Activated CD4-positive, alpha-beta T cell treated with anti-CD3 and anti-CD28 coated beads for 36 hours (primary cell): ENCODE measurements at regions not wholly inside any gene's neighbourhood (a gene's known extent, or its start where the extent isn't known, plus 50 kb on each side); places are given as distances from the start of the nearest gene placed in this dataset.

Experiments
- ATAC-seq: fragments of 200-7000 bp; cut with Tn5 transposase; one replicate; pipeline ENCODE4 v1.10.0; 2021; ENCODE audit warnings: mild to moderate bottlenecking, moderate library complexity
- CTCF ChIA-PET: fragments of 350-600 bp; sonication (Branson Sonifier 250); formaldehyde crosslinking; loops from one replicate; lab custom pipeline; 2021; ENCODE audit warnings: antibody characterized with exemption; lab: Charles Lee
- POLR2A ChIA-PET: fragments of 350-600 bp; sonication (Branson Sonifier 250); formaldehyde crosslinking; loops from one replicate; lab custom pipeline; 2021; ENCODE audit warnings: antibody characterized with exemption, inconsistent platforms; lab: Charles Lee
- DNase-seq: peaks from one replicate; pipeline ENCODE4 v3.0.0-alpha.2; 2020
- H3K27ac Mint-ChIP-seq: one replicate; pipeline ENCODE4 v1.8.0; 2021; ENCODE audit warnings: mixed read lengths
- H3K27me3 Mint-ChIP-seq: one replicate; pipeline ENCODE4 v1.8.0; 2021; ENCODE audit warnings: mixed read lengths
- H3K36me3 Mint-ChIP-seq: one replicate; pipeline ENCODE4 v1.8.0; 2021; ENCODE audit warnings: low read depth, mixed read lengths
- H3K4me1 Mint-ChIP-seq: one replicate; pipeline ENCODE4 v1.8.0; 2021; ENCODE audit warnings: mixed read lengths
- H3K4me3 Mint-ChIP-seq: one replicate; pipeline ENCODE4 v1.8.0; 2021; ENCODE audit warnings: mild to moderate bottlenecking, moderate library complexity, mixed read lengths
- H3K9me3 Mint-ChIP-seq: one replicate; pipeline ENCODE4 v1.8.0; 2021; ENCODE audit warnings: low read depth, mixed read lengths
- intact Hi-C, 2 experiments: fragments of 100-400 bp; cut with DNase I in 1 of 2; cut with micrococcal nuclease in 1 of 2; formaldehyde crosslinking; loops; one replicate each; pipeline versions ENCODE4 v1.14.2 to v1.15.1; 2022 to 2024; cut with DNase I, micrococcal nuclease

DNA sequence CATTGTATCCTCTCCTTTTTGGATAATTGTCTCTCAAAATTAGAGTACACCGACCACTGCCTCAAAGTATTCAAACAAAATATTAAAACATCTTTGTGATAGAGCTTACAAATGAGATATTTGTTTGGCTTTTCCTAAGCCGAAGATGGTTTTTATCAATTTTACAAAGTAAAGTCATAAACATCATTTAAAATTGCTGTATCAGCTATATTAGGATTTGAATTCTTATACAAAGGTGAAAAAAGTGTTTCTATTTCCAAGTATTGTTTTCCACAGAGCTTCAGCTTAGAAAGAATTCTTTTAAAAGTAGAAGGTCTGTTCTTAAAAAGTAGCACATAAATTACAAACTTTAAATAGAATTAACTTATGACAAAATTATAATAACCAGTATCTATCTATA is 116.6 kb upstream of the IFNE start:
- no peak for DNase-seq
- Mint-ChIP-seq H3K27me3 (peaks cover 2% of the 10 kb centered on the region), H3K9me3 (no peaks in the 10 kb centered on the region), H3K4me3 (no peak overlapping the region), H3K27ac (no peak overlapping the region), H3K4me1 (no peaks in the 10 kb centered on the region), H3K36me3 (no peaks in the 10 kb centered on the region)
- intact Hi-C loops: no loop called here
- ChIA-PET CTCF (no interaction called here), POLR2A (no interaction called here)
- no peak for ATAC-seq

DNA sequence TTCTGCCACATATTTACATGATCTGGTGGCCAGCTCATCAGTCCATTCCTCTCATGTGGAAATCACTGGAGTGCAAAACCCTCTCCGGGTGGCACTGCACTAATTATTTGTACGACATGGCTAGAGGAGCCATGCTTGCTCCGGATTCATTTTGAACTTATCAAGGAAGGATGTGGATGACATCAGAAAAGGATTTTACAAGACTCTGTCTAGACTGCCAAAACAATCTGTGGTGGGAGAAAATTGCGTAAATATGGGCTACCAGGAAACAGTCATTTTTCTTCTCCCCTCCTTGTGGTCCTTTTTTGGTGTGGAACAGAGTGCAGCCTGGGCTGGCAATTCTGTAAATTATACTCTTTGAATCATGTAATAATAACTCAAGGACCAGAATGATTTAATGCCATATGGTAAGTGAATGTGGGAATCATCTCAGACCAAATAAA is 123.4 kb upstream of the IFNE start:
- H3K27me3 Mint-ChIP-seq: no peaks in the 10 kb centered on the region
- H3K4me1 Mint-ChIP-seq: peaks cover 17% of the 10 kb centered on the region
- H3K27ac Mint-ChIP-seq: no peak overlapping the region
- H3K9me3 Mint-ChIP-seq: no peaks in the 10 kb centered on the region
- H3K4me3 Mint-ChIP-seq: no peak overlapping the region
- no peak for DNase-seq
- POLR2A ChIA-PET: no interaction called here
- H3K36me3 Mint-ChIP-seq: no peaks in the 10 kb centered on the region
- ATAC-seq: no peak
- CTCF ChIA-PET: interaction anchor here (0.5 to 1.0 kb wide), 2 partner anchors 13 to 19 kb away, joined by 3 to 5 read pairs; no protein-coding TSS in a partner anchor
- intact Hi-C loops: no loop called here

DNA sequence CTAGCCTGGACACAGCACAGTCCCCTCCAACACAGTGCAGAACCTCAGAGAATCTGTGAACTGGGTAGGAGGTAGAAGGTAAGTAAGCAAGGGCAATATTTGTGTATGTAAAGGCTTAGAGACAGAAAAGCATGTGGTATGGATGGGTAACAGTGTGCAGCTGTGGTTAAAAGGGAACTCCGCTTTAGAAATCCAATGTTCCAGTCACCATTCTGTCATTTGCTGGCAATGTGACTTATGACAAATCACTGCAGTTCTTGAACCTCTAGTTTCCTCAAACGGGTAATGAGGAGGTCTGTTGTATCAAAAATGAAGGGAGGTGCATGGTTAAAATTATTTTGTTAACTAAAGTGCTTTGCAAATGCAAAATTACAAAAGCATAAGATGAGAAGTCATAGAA is 125.5 kb upstream of the IFNE start:
- Mint-ChIP-seq H3K27ac (no peak overlapping the region), H3K4me1 (peaks cover 36% of the 10 kb centered on the region), H3K4me3 (no peak overlapping the region), H3K9me3 (no peaks in the 10 kb centered on the region), H3K36me3 (no peaks in the 10 kb centered on the region), H3K27me3 (no peaks in the 10 kb centered on the region)
- no peak for DNase-seq
- ChIA-PET POLR2A (no interaction called here), CTCF (no interaction called here)
- no peak for ATAC-seq
- intact Hi-C loops: no loop called here

DNA sequence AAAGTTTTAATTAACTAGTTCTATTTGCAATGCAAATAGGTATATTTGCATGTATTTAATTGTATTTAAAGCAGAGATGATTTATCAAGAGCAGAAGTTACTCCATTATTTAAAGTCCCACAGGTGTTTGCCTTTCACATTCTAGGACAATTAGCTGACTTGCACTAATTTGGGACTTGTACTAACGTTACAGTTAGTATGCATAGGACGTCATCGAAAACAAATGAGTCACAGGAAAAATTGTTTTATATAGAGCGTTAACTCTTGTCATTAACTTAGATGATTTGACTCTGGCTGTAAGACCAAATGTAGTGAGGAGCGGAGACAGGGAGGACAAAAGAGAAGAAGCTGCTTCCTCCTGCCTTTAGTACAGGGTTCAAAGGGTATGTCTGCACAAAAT is 126.1 kb upstream of the IFNE start:
- Mint-ChIP-seq H3K4me3 (no peak overlapping the region), H3K9me3 (no peaks in the 10 kb centered on the region), H3K27ac (no peak overlapping the region), H3K36me3 (no peaks in the 10 kb centered on the region), H3K27me3 (no peaks in the 10 kb centered on the region), H3K4me1 (peaks cover 40% of the 10 kb centered on the region)
- no peak for DNase-seq
- no peak for ATAC-seq
- intact Hi-C loops: no loop called here
- POLR2A ChIA-PET: no interaction called here
- CTCF ChIA-PET: no interaction called here

DNA sequence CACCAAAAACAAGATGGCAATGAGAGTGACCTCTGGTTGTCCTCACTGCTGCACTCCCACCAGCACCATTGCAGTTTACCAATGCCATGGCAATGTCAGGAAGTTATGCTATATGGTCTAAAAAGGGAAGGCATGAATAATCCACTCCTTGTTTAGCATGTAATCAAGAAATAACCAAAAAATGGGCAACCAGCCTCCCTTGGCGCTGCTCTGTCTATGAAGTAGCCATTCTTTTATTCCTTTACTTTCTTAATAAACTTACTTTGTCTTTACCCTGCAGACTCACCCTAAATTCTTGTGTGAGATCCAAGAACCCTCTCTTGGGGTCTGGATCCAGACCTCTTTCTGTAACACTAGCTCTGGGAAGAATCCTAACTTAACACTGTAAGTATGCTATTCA is 127.4 kb upstream of the IFNE start:
- Mint-ChIP-seq H3K9me3 (no peaks in the 10 kb centered on the region), H3K27me3 (no peaks in the 10 kb centered on the region), H3K36me3 (no peaks in the 10 kb centered on the region), H3K27ac (no peak overlapping the region), H3K4me3 (no peak overlapping the region), H3K4me1 (peaks cover 42% of the 10 kb centered on the region)
- intact Hi-C loops: no loop called here
- CTCF ChIA-PET: no interaction called here
- no peak for DNase-seq
- POLR2A ChIA-PET: no interaction called here
- no peak for ATAC-seq

DNA sequence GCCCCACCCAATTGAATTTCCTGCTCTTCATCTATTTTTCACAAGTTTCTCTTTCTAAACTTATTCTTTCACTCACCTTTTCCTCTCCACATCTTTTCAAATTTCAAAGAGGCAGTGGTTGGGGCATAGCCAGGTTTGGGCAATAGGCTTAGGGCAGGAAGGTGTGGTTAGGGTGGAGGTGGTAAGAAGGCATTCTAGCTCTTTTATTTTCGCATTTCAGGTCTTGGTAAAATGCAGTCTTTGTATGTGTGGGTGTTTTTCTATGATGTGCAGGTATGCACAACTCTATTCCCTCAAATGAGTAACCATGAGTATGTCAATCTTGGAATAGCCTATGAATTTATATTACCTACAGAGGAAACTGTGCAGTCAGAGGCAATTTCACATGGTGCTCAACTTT is 129.8 kb upstream of the IFNE start:
- intact Hi-C loops: loop anchor here in 1 of 2 experiments (1.0 to 5.0 kb wide), 2 partner anchors 73 to 150 kb away; no protein-coding TSS in a partner anchor
- Mint-ChIP-seq H3K4me1 (peaks cover 61% of the 10 kb centered on the region), H3K27ac (no peak overlapping the region), H3K4me3 (no peak overlapping the region), H3K27me3 (no peaks in the 10 kb centered on the region), H3K9me3 (no peaks in the 10 kb centered on the region), H3K36me3 (no peaks in the 10 kb centered on the region)
- CTCF ChIA-PET: no interaction called here
- POLR2A ChIA-PET: no interaction called here
- peak; percentile 57 for DNase-seq
- peak; percentile 87 for ATAC-seq

DNA sequence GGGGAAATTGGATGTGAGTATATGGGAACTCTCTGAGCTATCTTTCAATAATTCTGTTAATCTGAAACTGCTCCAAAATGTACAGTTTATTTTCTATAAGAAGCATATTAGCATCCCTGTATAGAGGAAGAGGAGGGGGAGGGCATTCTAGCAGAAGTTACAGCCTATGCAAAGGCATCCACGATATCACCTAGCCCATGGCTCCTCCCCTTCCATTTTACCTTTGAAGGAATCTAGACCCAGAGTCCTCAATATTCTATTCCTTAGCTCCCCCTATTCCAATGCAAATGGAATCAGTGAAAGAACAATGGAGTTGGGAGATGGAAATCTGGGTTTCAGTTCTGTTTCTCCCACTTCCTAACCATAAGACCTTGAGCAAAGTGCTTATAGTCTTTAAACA is 132.9 kb upstream of the IFNE start:
- Mint-ChIP-seq H3K4me1 (peaks cover 51% of the 10 kb centered on the region), H3K36me3 (no peaks in the 10 kb centered on the region), H3K9me3 (no peaks in the 10 kb centered on the region), H3K27me3 (no peaks in the 10 kb centered on the region), H3K4me3 (no peak overlapping the region), H3K27ac (no peak overlapping the region)
- DNase-seq (no peak), ATAC-seq (no peak)
- ChIA-PET POLR2A (no interaction called here), CTCF (interaction anchor here (0.7 to 1.4 kb wide), 2 partner anchors 149 to 464 kb away, joined by 3 to 4 read pairs; no protein-coding TSS in a partner anchor)
- intact Hi-C loops: no loop called here

DNA sequence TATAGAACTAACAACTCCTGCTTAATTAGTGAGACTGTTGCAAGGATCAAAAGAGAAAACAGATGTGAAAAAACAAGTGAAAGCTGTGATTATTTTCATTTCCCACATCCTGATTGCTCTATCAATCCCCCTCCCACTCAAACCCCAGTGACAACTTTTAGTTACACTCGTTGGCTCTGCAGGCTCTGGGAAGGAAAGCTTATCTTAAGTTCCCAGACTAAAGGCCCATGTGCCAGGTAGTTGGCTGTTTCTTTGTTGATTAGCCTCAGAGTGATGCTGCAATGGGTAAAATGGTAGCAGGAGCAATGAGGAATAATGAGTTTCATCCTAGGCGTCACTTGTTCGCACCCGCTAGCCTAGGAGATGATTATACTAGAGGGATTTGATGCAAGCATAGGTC is 133.3 kb upstream of the IFNE start:
- Mint-ChIP-seq H3K9me3 (no peaks in the 10 kb centered on the region), H3K36me3 (no peaks in the 10 kb centered on the region), H3K27ac (no peak overlapping the region), H3K4me3 (no peak overlapping the region), H3K4me1 (peaks cover 49% of the 10 kb centered on the region), H3K27me3 (no peaks in the 10 kb centered on the region)
- ATAC-seq: no peak
- ChIA-PET CTCF (interaction anchor here (1.4 kb wide), 1 partner anchor 150 kb away, joined by 4 read pairs; no protein-coding TSS in a partner anchor), POLR2A (no interaction called here)
- DNase-seq: no peak
- intact Hi-C loops: no loop called here

DNA sequence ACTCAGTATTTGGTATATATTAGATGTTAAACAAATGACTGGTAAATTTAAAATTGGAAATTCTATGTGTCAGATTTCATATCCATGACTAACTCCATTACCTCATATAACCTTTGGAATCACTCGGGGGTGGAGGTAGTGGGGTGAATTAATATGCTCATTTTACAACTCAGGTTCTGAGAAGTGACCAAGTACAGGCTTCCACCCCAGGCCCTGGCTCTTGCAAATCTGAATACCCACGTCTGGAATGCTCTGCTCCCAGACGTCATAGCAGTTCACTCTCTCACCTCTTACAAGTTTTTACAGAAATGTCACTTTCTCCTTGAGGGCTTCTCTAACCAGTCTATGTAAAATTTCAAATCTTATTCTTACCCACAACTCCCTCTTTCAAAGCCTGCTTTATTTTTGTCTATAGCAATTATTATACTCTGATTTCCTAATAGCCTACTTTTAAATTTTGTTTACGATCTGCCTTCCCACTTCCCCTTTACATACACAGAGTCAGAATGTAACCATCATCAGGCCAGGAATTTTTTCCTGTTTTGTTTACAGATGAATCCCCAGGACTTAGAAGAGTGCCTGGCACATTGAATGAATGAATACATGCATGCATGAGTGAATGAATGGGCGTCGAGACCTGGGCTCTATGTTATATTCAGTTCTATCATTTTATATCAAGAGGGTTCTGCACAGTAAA is 134.1 kb upstream of the IFNE start:
- no peaks in the 10 kb centered on the region for H3K27me3 Mint-ChIP-seq
- no peak overlapping the region for H3K27ac Mint-ChIP-seq
- DNase-seq (no peak), ATAC-seq (peak; percentile 18)
- no peaks in the 10 kb centered on the region for H3K9me3 Mint-ChIP-seq
- H3K4me1 Mint-ChIP-seq: peaks cover 42% of the 10 kb centered on the region
- CTCF ChIA-PET: interaction anchor here (1.1 kb wide), 1 partner anchor 173 kb away, joined by 4 read pairs; no protein-coding TSS in a partner anchor
- no peaks in the 10 kb centered on the region for H3K36me3 Mint-ChIP-seq
- no peak overlapping the region for H3K4me3 Mint-ChIP-seq
- POLR2A ChIA-PET: no interaction called here
- intact Hi-C loops: no loop called here

DNA sequence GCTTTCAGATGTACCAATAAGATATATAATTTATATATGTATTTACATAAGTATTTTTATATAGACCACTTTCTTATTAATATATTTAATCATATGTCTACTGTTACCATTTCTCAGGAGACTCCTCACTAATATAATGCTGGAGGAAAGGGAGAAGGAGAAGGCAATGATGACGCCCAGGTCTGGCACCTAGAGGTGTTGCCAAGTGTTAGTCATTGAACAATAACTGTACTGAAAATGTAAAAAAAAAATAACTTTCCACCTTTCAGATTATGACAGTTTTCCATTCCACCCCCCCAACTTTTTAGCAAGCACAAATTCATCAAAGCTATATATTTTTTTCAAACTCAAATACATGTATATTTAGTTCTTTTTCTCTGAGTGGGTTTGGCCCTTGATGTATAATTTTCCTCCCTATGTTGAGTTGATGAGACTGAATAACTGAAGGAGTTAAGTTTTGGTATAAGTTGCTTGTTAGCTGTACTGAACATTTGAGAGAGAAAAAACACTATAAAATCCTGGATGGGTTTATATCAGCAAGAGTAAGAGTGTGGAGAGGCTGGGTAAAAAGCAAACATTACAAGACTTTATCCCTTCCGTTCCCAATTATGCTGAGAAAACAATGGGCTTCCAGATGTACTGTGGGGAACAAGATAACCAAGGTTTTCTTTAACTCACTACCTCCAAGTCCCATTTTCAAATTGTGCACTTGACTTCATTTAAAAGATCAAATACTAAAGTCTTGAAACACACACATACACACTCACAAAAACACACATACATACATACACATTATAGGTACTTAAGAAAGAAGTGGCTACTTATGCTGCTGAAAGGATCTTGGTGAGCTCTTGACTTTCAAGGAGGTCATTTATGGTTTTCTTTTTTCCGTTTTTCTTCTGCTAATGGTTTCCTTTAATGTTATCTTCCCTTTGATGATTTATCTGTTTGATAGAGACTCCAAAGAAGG is 142.8 kb upstream of the IFNE start:
- peak; percentile 37 for DNase-seq
- Mint-ChIP-seq H3K4me1 (peaks cover 29% of the 10 kb centered on the region), H3K27ac (peak overlapping the region; percentile 28), H3K9me3 (peaks cover 9% of the 10 kb centered on the region), H3K27me3 (no peaks in the 10 kb centered on the region), H3K36me3 (peaks cover 4% of the 10 kb centered on the region), H3K4me3 (no peak overlapping the region)
- CTCF ChIA-PET: interaction anchor here (0.7 to 1.6 kb wide), 2 partner anchors 20 to 797 kb away, joined by 3 read pairs; no protein-coding TSS in a partner anchor
- ATAC-seq: peak; percentile 80
- intact Hi-C loops: loop anchor here (1.0 to 5.0 kb wide), 2 partner anchors 48 to 60 kb away; no protein-coding TSS in a partner anchor
- POLR2A ChIA-PET: no interaction called here

DNA sequence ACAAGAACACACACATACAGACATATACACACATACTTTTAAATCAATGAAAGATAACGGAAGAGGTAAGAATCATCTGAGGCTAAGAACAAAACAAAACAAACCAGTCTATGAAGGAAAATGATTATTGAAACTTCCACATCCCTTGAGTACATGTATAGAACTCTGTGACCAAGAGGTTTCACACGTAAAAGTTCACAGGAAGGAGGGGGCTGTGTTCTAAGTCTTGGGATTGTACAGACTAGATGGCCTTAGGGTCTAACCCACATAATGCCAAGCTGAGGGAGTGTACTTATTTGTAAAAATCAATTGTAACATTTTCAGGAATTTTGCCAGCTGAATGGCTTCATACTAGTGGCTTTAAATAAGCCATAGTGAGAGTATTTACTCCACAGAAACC is 144.4 kb upstream of the IFNE start:
- Mint-ChIP-seq H3K36me3 (peaks cover 4% of the 10 kb centered on the region), H3K4me3 (no peak overlapping the region), H3K27me3 (no peaks in the 10 kb centered on the region), H3K27ac (no peak overlapping the region), H3K4me1 (peaks cover 27% of the 10 kb centered on the region), H3K9me3 (peaks cover 9% of the 10 kb centered on the region)
- ChIA-PET POLR2A (no interaction called here), CTCF (interaction anchor here (0.6 kb wide), 1 partner anchor 9 kb away, joined by 3 read pairs; no protein-coding TSS in a partner anchor)
- peak; percentile 58 for ATAC-seq
- no peak for DNase-seq
- intact Hi-C loops: loop anchor here in 1 of 2 experiments (5.0 kb wide), 1 partner anchor 49 kb away; no protein-coding TSS in a partner anchor
